ENCODE measurements at regions not wholly inside any gene's neighbourhood (a gene's known extent, or its start where the extent isn't known, plus 50 kb on each side); places are given as distances from the start of the nearest gene placed in this dataset.
"Not testable (repeated sequence)": the region's sequence is repeated elsewhere in the genome, so short reads cannot be mapped to it uniquely, and the experiment has no call there.

- DNase-seq (ENCODE audit: low read depth) = no peak
Measured at GRCh38 chr9:90156318-90156717, 486.3 kb downstream of the DIRAS2 start.

GRCh38 chr9:90162326-90162725 lies 480.3 kb downstream of the DIRAS2 start:
- no peak for DNase-seq (ENCODE audit: low read depth)

GRCh38 chr9:90162819-90163218 lies 479.8 kb downstream of the DIRAS2 start:
- no peak for DNase-seq (ENCODE audit: low read depth)

- DNase-seq (ENCODE audit: low read depth) = no peak
Measured at GRCh38 chr9:90165281-90165680, 477.3 kb downstream of the DIRAS2 start.

GRCh38 chr9:90166374-90166773 lies 476.2 kb downstream of the DIRAS2 start:
- not testable (repeated sequence) for DNase-seq (ENCODE audit: low read depth)

GRCh38 chr9:90167914-90168313 lies 474.7 kb downstream of the DIRAS2 start:
- no peak for DNase-seq (ENCODE audit: low read depth)

- no peak for DNase-seq (ENCODE audit: low read depth)
Measured at GRCh38 chr9:90169490-90169889, 473.1 kb downstream of the DIRAS2 start.

GRCh38 chr9:90173935-90174334 lies 468.7 kb downstream of the DIRAS2 start:
- DNase-seq (ENCODE audit: low read depth) = not testable (repeated sequence)

- not testable (repeated sequence) for DNase-seq (ENCODE audit: low read depth)
Measured at GRCh38 chr9:90174346-90174745, 468.3 kb downstream of the DIRAS2 start.

GRCh38 chr9:90175257-90175656 lies 467.4 kb downstream of the DIRAS2 start:
- no peak for DNase-seq (ENCODE audit: low read depth)

GRCh38 chr9:90175865-90176264 lies 466.8 kb downstream of the DIRAS2 start:
- DNase-seq (ENCODE audit: low read depth) = no peak

GRCh38 chr9:90176901-90177300 lies 465.7 kb downstream of the DIRAS2 start:
- DNase-seq (ENCODE audit: low read depth) = no peak

- DNase-seq (ENCODE audit: low read depth) = no peak
Measured at GRCh38 chr9:90180381-90180780, 462.2 kb downstream of the DIRAS2 start.

GRCh38 chr9:90188656-90189055 lies 454.0 kb downstream of the DIRAS2 start:
- no peak for DNase-seq (ENCODE audit: low read depth)

GRCh38 chr9:90189306-90189705 lies 453.3 kb downstream of the DIRAS2 start:
- no peak for DNase-seq (ENCODE audit: low read depth)

GRCh38 chr9:90192465-90192864 lies 450.2 kb downstream of the DIRAS2 start:
- peak; percentile 19 for DNase-seq (ENCODE audit: low read depth)

GRCh38 chr9:90198956-90199355 lies 443.7 kb downstream of the DIRAS2 start:
- no peak for DNase-seq (ENCODE audit: low read depth)

GRCh38 chr9:90201766-90202165 lies 440.9 kb downstream of the DIRAS2 start:
- no peak for DNase-seq (ENCODE audit: low read depth)

GRCh38 chr9:90204128-90204831 lies 438.3 kb downstream of the DIRAS2 start:
- DNase-seq (ENCODE audit: low read depth) = no peak

- not testable (repeated sequence) for DNase-seq (ENCODE audit: low read depth)
Measured at GRCh38 chr9:90213045-90213444, 429.6 kb downstream of the DIRAS2 start.

GRCh38 chr9:90219548-90220118 lies 423.0 kb downstream of the DIRAS2 start:
- peak; percentile 11 for DNase-seq (ENCODE audit: low read depth)

GRCh38 chr9:90221899-90222298 lies 420.7 kb downstream of the DIRAS2 start:
- not testable (repeated sequence) for DNase-seq (ENCODE audit: low read depth)

GRCh38 chr9:90226839-90227338 lies 415.7 kb downstream of the DIRAS2 start:
- peak; percentile 25 for DNase-seq (ENCODE audit: low read depth)

GRCh38 chr9:90233081-90233480 lies 409.5 kb downstream of the DIRAS2 start:
- DNase-seq (ENCODE audit: low read depth) = not testable (repeated sequence)

All from stimulated activated CD8-positive, alpha-beta memory T cell treated with anti-CD3 and anti-CD28 coated beads, Interleukin-12 subunit alpha, Interleukin-12 subunit beta, amount 100 ng/mL, for 1 hour (primary cell).